Prostate gland (tissue), 2 donors: ENCODE measurements at regions not wholly inside any gene's neighbourhood (a gene's known extent, or its start where the extent isn't known, plus 50 kb on each side); places are given as distances from the start of the nearest gene placed in this dataset.

ENCODE experiments used
- CTCF ChIP-seq, 4 experiments: fragments of 200-600 bp in 2 of 4; fragments of 450-650 bp in 2 of 4; sonication (generic) in 2 of 4; IDR thresholded peaks; 1 replicate in 3 of 4; 2 replicates in 1 of 4; pipeline ENCODE4 v1.5.1; 2016 to 2019; ENCODE audit warnings: antibody characterized with exemption in 4 of 4, mild to moderate bottlenecking in 2 of 4, moderate library complexity in 2 of 4
- POLR2AphosphoS5 ChIP-seq: sonication (generic); formaldehyde crosslinking; IDR thresholded peaks from one replicate; pipeline ENCODE4 v1.6.1; 2017; ENCODE audit warnings: antibody characterized with exemption

GRCh38 chr18:72372076-72372475 is 172.1 kb downstream of the CBLN2 start:
- TF ChIP-seq CTCF (IDR thresholded peaks at IDR 0.05) (no peak), POLR2AphosphoS5 (no peak)
